ENCODE measurements at regions not wholly inside any gene's neighbourhood (a gene's known extent, or its start where the extent isn't known, plus 50 kb on each side); places are given as distances from the start of the nearest gene placed in this dataset.

- DNase-seq (ENCODE audit: low spot score), result no peak
These were observed 659.4 kb upstream of the CHAC2 start for GRCh38 chr2:53108246-53108645.

GRCh38 chr2:53104263-53104662 is 663.3 kb upstream of the CHAC2 start:
- DNase-seq (ENCODE audit: low spot score), result peak; percentile 65

- no peak for DNase-seq (ENCODE audit: low spot score)
These were observed 663.9 kb upstream of the CHAC2 start for GRCh38 chr2:53103679-53104078.

GRCh38 chr2:53098696-53099078 is 668.9 kb upstream of the CHAC2 start:
- no peak for DNase-seq (ENCODE audit: low spot score)

- DNase-seq (ENCODE audit: low spot score), result no peak
These were observed 671.3 kb upstream of the CHAC2 start for GRCh38 chr2:53096351-53096750.

- no peak for DNase-seq (ENCODE audit: low spot score)
These were observed 671.9 kb upstream of the CHAC2 start for GRCh38 chr2:53095664-53096063.

- no peak for DNase-seq (ENCODE audit: low spot score)
These were observed 672.4 kb upstream of the CHAC2 start for GRCh38 chr2:53095227-53095626.

- no peak for DNase-seq (ENCODE audit: low spot score)
These were observed 674.2 kb upstream of the CHAC2 start for GRCh38 chr2:53093355-53093754.

GRCh38 chr2:53091183-53091582 is 676.4 kb upstream of the CHAC2 start:
- DNase-seq (ENCODE audit: low spot score), result no peak

- no peak for DNase-seq (ENCODE audit: low spot score)
These were observed 679.6 kb upstream of the CHAC2 start for GRCh38 chr2:53087874-53088461.

GRCh38 chr2:53087262-53087873 is 680.2 kb upstream of the CHAC2 start:
- DNase-seq (ENCODE audit: low spot score), result no peak

GRCh38 chr2:53077413-53077812 is 690.2 kb upstream of the CHAC2 start:
- no peak for DNase-seq (ENCODE audit: low spot score)

- no peak for DNase-seq (ENCODE audit: low spot score)
These were observed 691.8 kb upstream of the CHAC2 start for GRCh38 chr2:53075760-53076159.

- no peak for DNase-seq (ENCODE audit: low spot score)
These were observed 700.1 kb upstream of the CHAC2 start for GRCh38 chr2:53067533-53067932.

- DNase-seq (ENCODE audit: low spot score), result no peak
These were observed 700.5 kb upstream of the CHAC2 start for GRCh38 chr2:53067056-53067455.

GRCh38 chr2:53064154-53064553 is 703.5 kb upstream of the CHAC2 start:
- no peak for DNase-seq (ENCODE audit: low spot score)

- DNase-seq (ENCODE audit: low spot score), result no peak
These were observed 709.1 kb upstream of the CHAC2 start for GRCh38 chr2:53058526-53058925.

GRCh38 chr2:53053937-53054336 is 713.7 kb upstream of the CHAC2 start:
- peak; percentile 3 for DNase-seq (ENCODE audit: low spot score)

- DNase-seq (ENCODE audit: low spot score), result no peak
These were observed 716.4 kb upstream of the CHAC2 start for GRCh38 chr2:53051157-53051556.

GRCh38 chr2:53040536-53041229 is 726.9 kb upstream of the CHAC2 start:
- no peak for DNase-seq (ENCODE audit: low spot score)

GRCh38 chr2:53036196-53036595 is 731.4 kb upstream of the CHAC2 start:
- DNase-seq (ENCODE audit: low spot score), result no peak

GRCh38 chr2:53035153-53035552 is 732.5 kb upstream of the CHAC2 start:
- no peak for DNase-seq (ENCODE audit: low spot score)

- DNase-seq (ENCODE audit: low spot score), result no peak
These were observed 734.2 kb upstream of the CHAC2 start for GRCh38 chr2:53033411-53033810.
